Upper lobe of left lung (tissue), 4 donors: ENCODE measurements at regions not wholly inside any gene's neighbourhood (a gene's known extent, or its start where the extent isn't known, plus 50 kb on each side); places are given as distances from the start of the nearest gene placed in this dataset.

Experiments used
- EP300 ChIP-seq, 4 donors: sonication (generic); formaldehyde crosslinking; IDR thresholded peaks; one replicate each; pipeline ENCODE4 v1.5.1; 2017; ENCODE audit warnings: antibody characterized with exemption in 4 of 4, control low read depth in 2 of 4
- POLR2A ChIP-seq, 4 donors: fragments of 450-650 bp; IDR thresholded peaks; one replicate each; pipeline ENCODE4 v1.5.1; 2016 to 2017; ENCODE audit warnings: antibody characterized with exemption in 4 of 4, mild to moderate bottlenecking in 2 of 4
- POLR2AphosphoS5 ChIP-seq, 2 donors: sonication (generic); formaldehyde crosslinking; IDR thresholded peaks; one replicate each; pipeline ENCODE4 v1.5.1; 2017; ENCODE audit warnings: antibody characterized with exemption in 2 of 2
- TF ChIP-seq, protein P1 (sequence below), 6 experiments: fragments of 450-650 bp in 4 of 6; fragments of 200-600 bp in 2 of 6; sonication (generic) in 2 of 6; IDR thresholded peaks; one replicate each; pipeline ENCODE4 v1.5.1; 2016 to 2019; ENCODE audit warnings: antibody characterized with exemption in 6 of 6

DNA sequence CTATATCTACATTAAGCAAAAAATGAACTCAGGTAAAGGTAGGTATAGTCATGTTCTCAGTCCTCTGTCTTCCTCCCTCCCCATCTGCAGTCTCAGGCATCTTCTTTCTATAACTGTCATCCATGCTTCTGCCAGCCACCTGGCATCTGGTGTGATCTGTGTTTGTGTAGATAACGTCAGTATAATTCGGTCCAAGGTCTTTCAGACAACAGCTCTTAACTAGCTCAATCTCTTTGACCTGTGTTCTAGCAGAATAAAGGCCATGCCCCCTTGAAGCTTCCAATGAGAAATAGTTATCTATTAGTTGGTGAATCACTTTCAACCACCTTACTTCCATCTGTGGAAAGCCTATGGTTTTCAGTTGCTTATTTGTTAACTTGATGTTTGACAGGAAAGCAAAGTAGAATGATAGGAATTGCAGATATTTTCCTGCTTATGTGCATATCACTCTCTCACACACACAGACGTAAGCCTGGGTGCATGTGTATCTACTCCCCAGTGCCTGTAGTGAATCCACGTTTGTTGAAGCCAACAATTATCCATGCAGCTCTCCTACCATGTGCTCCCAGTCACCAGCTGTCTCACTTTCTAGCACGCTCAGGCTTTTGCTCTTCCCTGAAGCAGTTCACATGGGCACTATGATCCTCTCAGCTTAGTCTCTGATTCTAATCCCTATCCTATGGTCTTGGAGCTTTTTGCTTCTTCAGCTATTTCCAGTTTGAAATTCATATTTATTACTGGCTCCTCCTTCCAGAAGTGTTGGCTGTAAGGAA is 433.7 kb upstream of the MANEA start:
- TF ChIP-seq, protein P1, sequence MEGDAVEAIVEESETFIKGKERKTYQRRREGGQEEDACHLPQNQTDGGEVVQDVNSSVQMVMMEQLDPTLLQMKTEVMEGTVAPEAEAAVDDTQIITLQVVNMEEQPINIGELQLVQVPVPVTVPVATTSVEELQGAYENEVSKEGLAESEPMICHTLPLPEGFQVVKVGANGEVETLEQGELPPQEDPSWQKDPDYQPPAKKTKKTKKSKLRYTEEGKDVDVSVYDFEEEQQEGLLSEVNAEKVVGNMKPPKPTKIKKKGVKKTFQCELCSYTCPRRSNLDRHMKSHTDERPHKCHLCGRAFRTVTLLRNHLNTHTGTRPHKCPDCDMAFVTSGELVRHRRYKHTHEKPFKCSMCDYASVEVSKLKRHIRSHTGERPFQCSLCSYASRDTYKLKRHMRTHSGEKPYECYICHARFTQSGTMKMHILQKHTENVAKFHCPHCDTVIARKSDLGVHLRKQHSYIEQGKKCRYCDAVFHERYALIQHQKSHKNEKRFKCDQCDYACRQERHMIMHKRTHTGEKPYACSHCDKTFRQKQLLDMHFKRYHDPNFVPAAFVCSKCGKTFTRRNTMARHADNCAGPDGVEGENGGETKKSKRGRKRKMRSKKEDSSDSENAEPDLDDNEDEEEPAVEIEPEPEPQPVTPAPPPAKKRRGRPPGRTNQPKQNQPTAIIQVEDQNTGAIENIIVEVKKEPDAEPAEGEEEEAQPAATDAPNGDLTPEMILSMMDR (IDR thresholded peaks at IDR 0.05): no peak
- no peak for TF ChIP-seq EP300 (IDR thresholded peaks at IDR 0.05)
- no peak for TF ChIP-seq POLR2AphosphoS5 (IDR thresholded peaks at IDR 0.05)
- TF ChIP-seq POLR2A (IDR thresholded peaks at IDR 0.05): no peak
